GM23338 (cell line): ENCODE measurements at regions not wholly inside any gene's neighbourhood (a gene's known extent, or its start where the extent isn't known, plus 50 kb on each side); places are given as distances from the start of the nearest gene placed in this dataset.

Experiments
- ATAC-seq: fragments of 200-7000 bp; cut with Tn5 transposase; 3 replicates; pipeline ENCODE4 v1.9.1; 2020
- DNase-seq: peaks from one replicate; pipeline ENCODE4 v3.0.0-alpha.2; 2015; ENCODE audit warnings: low spot score
- H2AFZ ChIP-seq: fragments of 200-600 bp; sonication (generic); 2 replicates; pipeline ENCODE4 v1.8.0; 2016; ENCODE audit warnings: antibody characterized with exemption, mild to moderate bottlenecking, moderate library complexity
- H3F3A ChIP-seq: fragments of 200-600 bp; sonication (generic); replicated peaks from 2 replicates; pipeline ENCODE4 v1.8.0; 2017; ENCODE audit warnings: antibody characterized with exemption, mixed run types, low read depth
- H3K27ac ChIP-seq: fragments of 200-600 bp; sonication (generic); 2 replicates; pipeline ENCODE4 v1.6.1; 2016; ENCODE audit warnings: low read depth
- H3K27me3 ChIP-seq: fragments of 200-600 bp; sonication (generic); 2 replicates; pipeline ENCODE4 v1.8.0; 2016; ENCODE audit warnings: mild to moderate bottlenecking, mixed run types, moderate library complexity; ENCODE audit not compliant: insufficient read depth
- H3K36me3 ChIP-seq: fragments of 200-600 bp; sonication (generic); 2 replicates; pipeline ENCODE4 v1.8.0; 2016; ENCODE audit warnings: mild to moderate bottlenecking; ENCODE audit not compliant: insufficient read depth
- H3K4me1 ChIP-seq: fragments of 200-600 bp; sonication (generic); 2 replicates; pipeline ENCODE4 v1.8.0; 2016; ENCODE audit warnings: mild to moderate bottlenecking, moderate library complexity; ENCODE audit not compliant: insufficient read depth
- H3K4me2 ChIP-seq: fragments of 200-600 bp; sonication (generic); 2 replicates; pipeline ENCODE4 v1.7.1; 2017; ENCODE audit warnings: mixed run types
- H3K4me3 ChIP-seq: fragments of 200-600 bp; sonication (generic); 2 replicates; pipeline ENCODE4 v1.6.1; 2016; ENCODE audit warnings: mixed run types
- H3K79me2 ChIP-seq: fragments of 200-600 bp; sonication (generic); replicated peaks from 2 replicates; pipeline ENCODE4 v1.8.0; 2017; ENCODE audit warnings: mild to moderate bottlenecking; ENCODE audit not compliant: insufficient read depth
- H3K9me2 ChIP-seq: fragments of 200-600 bp; sonication (generic); 2 replicates; pipeline ENCODE4 v1.8.0; 2017; ENCODE audit not compliant: insufficient read depth
- H4K20me1 ChIP-seq: fragments of 200-600 bp; sonication (generic); replicated peaks from 2 replicates; pipeline ENCODE4 v1.8.0; 2017; ENCODE audit warnings: mild to moderate bottlenecking; ENCODE audit not compliant: insufficient read depth
- H3K27ac Mint-ChIP-seq: 2 replicates; pipeline ENCODE4 v1.8.0; 2020; ENCODE audit warnings: inconsistent platforms, mild to moderate bottlenecking, moderate library complexity, mixed read lengths
- H3K27me3 Mint-ChIP-seq: 3 replicates; pipeline ENCODE4 v1.8.0; 2022; ENCODE audit warnings: low read depth, mild to moderate bottlenecking, moderate library complexity, mixed read lengths, inconsistent platforms; ENCODE audit not compliant: insufficient read depth, poor library complexity
- H3K36me3 Mint-ChIP-seq: 3 replicates; pipeline ENCODE4 v1.8.0; 2021; ENCODE audit warnings: low read depth, mild to moderate bottlenecking, inconsistent platforms, moderate library complexity, mixed read lengths
- H3K4me1 Mint-ChIP-seq: 3 replicates; pipeline ENCODE4 v1.8.0; 2020; ENCODE audit warnings: mild to moderate bottlenecking, inconsistent platforms, mixed read lengths
- H3K4me3 Mint-ChIP-seq: 3 replicates; pipeline ENCODE4 v1.8.0; 2021; ENCODE audit warnings: moderate library complexity, mild to moderate bottlenecking, inconsistent platforms, mixed read lengths
- H3K9me3 Mint-ChIP-seq: 3 replicates; pipeline ENCODE4 v1.8.0; 2020; ENCODE audit warnings: moderate library complexity, mild to moderate bottlenecking, inconsistent platforms, mixed read lengths
- CREB1 ChIP-seq: fragments of 250-450 bp; sonication (Bioruptor Pico); IDR thresholded peaks from 2 replicates; pipeline ENCODE4 v1.5.0; 2020; ENCODE audit warnings: low read depth, mild to moderate bottlenecking, moderate library complexity
- EZH2 ChIP-seq: fragments of 200-600 bp; sonication (generic); IDR thresholded peaks from one replicate; pipeline ENCODE4 v1.8.0; 2017; ENCODE audit warnings: antibody characterized with exemption, mild to moderate bottlenecking, low read depth; ENCODE audit not compliant: unreplicated experiment
- EZH2phosphoT487 ChIP-seq: fragments of 200-600 bp; sonication (generic); IDR thresholded peaks from one replicate; pipeline ENCODE4 v1.8.1; 2018; ENCODE audit warnings: antibody characterized with exemption; ENCODE audit not compliant: unreplicated experiment
- NANOG ChIP-seq: IDR thresholded peaks from 2 replicates; pipeline ENCODE4 v1.6.1; 2016; ENCODE audit warnings: antibody characterized with exemption, borderline replicate concordance
- POLR2AphosphoS5 ChIP-seq: IDR thresholded peaks from 2 replicates; pipeline ENCODE4 v1.6.1; 2016; ENCODE audit warnings: antibody characterized with exemption, low read depth
- STAT1 ChIP-seq: IDR thresholded peaks from one replicate; pipeline ENCODE4 v1.6.1; 2016; ENCODE audit warnings: antibody characterized with exemption; ENCODE audit not compliant: unreplicated experiment
- ZNF331 ChIP-seq: fragments of 250-450 bp; sonication (Bioruptor Pico); IDR thresholded peaks from 2 replicates; pipeline ENCODE4 v1.5.0; 2020; ENCODE audit warnings: low read depth, mild to moderate bottlenecking, moderate library complexity
- TF ChIP-seq, protein P1 (sequence below): IDR thresholded peaks from 2 replicates; pipeline ENCODE4 v1.6.1; 2016; ENCODE audit warnings: antibody characterized with exemption
- TF ChIP-seq, protein P2 (sequence below), 2 experiments: fragments of 200-600 bp in 1 of 2; sonication (generic) in 1 of 2; conservative IDR thresholded peaks; 2 replicates each; pipeline versions ENCODE4 v1.5.1 to v1.6.1; 2016 to 2017; ENCODE audit warnings: antibody characterized with exemption in 2 of 2, low read depth in 2 of 2, mild to moderate bottlenecking in 2 of 2, moderate library complexity in 1 of 2
- TF ChIP-seq, protein P3 (sequence below): fragments of 250-450 bp; sonication (Bioruptor Pico); IDR thresholded peaks from 2 replicates; pipeline ENCODE4 v1.5.0; 2020; ENCODE audit warnings: mild to moderate bottlenecking, moderate library complexity
- TF ChIP-seq, protein P4 (sequence below): IDR thresholded peaks from one replicate; pipeline ENCODE4 v1.6.1; 2018; ENCODE audit warnings: antibody characterized with exemption; ENCODE audit not compliant: unreplicated experiment

DNA sequence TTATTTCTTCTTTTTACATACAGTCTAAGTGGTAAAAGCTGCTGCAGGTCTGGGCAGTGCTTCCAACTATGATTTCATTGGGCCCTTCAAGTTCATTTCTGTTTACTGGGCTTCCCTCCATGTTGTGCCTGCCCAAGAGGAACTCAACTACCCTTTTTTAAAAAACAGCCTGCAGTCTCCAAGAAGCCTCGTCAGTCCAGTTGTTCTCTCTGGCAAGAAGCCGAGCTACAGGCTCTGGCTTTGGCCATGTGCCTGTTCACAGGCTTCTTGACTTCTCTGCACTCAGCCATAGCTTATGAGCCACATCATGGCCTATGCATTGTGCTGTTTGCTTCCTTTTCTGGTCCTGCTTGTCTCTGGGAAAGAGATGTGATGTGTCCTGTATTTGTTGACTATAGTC, 119.7 kb upstream of the PJA2 start (continued):
- TF ChIP-seq NANOG = no peak
- TF ChIP-seq, protein P1, sequence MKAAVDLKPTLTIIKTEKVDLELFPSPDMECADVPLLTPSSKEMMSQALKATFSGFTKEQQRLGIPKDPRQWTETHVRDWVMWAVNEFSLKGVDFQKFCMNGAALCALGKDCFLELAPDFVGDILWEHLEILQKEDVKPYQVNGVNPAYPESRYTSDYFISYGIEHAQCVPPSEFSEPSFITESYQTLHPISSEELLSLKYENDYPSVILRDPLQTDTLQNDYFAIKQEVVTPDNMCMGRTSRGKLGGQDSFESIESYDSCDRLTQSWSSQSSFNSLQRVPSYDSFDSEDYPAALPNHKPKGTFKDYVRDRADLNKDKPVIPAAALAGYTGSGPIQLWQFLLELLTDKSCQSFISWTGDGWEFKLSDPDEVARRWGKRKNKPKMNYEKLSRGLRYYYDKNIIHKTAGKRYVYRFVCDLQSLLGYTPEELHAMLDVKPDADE = no peak
- no peak for TF ChIP-seq CREB1 (CRISPR knock-in tag)
- TF ChIP-seq EZH2 = no peak
- TF ChIP-seq POLR2AphosphoS5 = no peak
- no peak for TF ChIP-seq EZH2phosphoT487
- no peak for TF ChIP-seq STAT1

DNA sequence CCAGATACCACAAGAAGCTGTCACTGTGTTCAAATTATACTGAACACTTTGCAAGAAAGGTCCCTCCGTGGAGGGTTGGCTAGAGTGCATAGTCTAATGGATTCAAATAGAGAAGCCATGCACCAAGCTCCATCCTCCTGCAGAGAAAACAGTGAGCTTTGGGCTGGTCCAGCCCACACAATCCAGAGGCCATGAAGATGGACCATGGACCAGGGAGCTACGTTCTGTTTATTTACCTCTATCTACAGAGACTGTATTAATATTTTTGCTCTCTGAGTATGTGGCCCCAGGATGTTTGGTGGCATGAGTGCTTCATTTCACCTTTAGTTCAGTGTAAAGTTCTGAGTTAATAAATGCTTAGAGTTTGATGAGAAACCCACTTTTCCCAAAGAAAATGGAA, 114.8 kb upstream of the PJA2 start:
- H3K4me1 Mint-ChIP-seq = no peaks in the 10 kb centered on the region
- Histone ChIP-seq H3K27me3 (no peaks in the 10 kb centered on the region), H3K36me3 (no peaks in the 10 kb centered on the region), H2AFZ (no peak overlapping the region), H3K4me3 (no peak overlapping the region), H3K79me2 (no peaks in the 10 kb centered on the region), H3K4me1 (no peaks in the 10 kb centered on the region), H3F3A (no peaks in the 10 kb centered on the region), H4K20me1 (no peaks in the 10 kb centered on the region), H3K27ac (no peak overlapping the region), H3K9me2 (no peaks in the 10 kb centered on the region), H3K4me2 (no peak overlapping the region)
- no peaks in the 10 kb centered on the region for H3K36me3 Mint-ChIP-seq
- no peak overlapping the region for H3K27ac Mint-ChIP-seq
- TF ChIP-seq, protein P2, sequence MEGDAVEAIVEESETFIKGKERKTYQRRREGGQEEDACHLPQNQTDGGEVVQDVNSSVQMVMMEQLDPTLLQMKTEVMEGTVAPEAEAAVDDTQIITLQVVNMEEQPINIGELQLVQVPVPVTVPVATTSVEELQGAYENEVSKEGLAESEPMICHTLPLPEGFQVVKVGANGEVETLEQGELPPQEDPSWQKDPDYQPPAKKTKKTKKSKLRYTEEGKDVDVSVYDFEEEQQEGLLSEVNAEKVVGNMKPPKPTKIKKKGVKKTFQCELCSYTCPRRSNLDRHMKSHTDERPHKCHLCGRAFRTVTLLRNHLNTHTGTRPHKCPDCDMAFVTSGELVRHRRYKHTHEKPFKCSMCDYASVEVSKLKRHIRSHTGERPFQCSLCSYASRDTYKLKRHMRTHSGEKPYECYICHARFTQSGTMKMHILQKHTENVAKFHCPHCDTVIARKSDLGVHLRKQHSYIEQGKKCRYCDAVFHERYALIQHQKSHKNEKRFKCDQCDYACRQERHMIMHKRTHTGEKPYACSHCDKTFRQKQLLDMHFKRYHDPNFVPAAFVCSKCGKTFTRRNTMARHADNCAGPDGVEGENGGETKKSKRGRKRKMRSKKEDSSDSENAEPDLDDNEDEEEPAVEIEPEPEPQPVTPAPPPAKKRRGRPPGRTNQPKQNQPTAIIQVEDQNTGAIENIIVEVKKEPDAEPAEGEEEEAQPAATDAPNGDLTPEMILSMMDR (conservative IDR thresholded peaks at IDR 0.05; ENCODE audit: low read depth in 2 of 2) = no peak
- TF ChIP-seq ZNF331 (CRISPR knock-in tag) = no peak
- TF ChIP-seq, protein P3, sequence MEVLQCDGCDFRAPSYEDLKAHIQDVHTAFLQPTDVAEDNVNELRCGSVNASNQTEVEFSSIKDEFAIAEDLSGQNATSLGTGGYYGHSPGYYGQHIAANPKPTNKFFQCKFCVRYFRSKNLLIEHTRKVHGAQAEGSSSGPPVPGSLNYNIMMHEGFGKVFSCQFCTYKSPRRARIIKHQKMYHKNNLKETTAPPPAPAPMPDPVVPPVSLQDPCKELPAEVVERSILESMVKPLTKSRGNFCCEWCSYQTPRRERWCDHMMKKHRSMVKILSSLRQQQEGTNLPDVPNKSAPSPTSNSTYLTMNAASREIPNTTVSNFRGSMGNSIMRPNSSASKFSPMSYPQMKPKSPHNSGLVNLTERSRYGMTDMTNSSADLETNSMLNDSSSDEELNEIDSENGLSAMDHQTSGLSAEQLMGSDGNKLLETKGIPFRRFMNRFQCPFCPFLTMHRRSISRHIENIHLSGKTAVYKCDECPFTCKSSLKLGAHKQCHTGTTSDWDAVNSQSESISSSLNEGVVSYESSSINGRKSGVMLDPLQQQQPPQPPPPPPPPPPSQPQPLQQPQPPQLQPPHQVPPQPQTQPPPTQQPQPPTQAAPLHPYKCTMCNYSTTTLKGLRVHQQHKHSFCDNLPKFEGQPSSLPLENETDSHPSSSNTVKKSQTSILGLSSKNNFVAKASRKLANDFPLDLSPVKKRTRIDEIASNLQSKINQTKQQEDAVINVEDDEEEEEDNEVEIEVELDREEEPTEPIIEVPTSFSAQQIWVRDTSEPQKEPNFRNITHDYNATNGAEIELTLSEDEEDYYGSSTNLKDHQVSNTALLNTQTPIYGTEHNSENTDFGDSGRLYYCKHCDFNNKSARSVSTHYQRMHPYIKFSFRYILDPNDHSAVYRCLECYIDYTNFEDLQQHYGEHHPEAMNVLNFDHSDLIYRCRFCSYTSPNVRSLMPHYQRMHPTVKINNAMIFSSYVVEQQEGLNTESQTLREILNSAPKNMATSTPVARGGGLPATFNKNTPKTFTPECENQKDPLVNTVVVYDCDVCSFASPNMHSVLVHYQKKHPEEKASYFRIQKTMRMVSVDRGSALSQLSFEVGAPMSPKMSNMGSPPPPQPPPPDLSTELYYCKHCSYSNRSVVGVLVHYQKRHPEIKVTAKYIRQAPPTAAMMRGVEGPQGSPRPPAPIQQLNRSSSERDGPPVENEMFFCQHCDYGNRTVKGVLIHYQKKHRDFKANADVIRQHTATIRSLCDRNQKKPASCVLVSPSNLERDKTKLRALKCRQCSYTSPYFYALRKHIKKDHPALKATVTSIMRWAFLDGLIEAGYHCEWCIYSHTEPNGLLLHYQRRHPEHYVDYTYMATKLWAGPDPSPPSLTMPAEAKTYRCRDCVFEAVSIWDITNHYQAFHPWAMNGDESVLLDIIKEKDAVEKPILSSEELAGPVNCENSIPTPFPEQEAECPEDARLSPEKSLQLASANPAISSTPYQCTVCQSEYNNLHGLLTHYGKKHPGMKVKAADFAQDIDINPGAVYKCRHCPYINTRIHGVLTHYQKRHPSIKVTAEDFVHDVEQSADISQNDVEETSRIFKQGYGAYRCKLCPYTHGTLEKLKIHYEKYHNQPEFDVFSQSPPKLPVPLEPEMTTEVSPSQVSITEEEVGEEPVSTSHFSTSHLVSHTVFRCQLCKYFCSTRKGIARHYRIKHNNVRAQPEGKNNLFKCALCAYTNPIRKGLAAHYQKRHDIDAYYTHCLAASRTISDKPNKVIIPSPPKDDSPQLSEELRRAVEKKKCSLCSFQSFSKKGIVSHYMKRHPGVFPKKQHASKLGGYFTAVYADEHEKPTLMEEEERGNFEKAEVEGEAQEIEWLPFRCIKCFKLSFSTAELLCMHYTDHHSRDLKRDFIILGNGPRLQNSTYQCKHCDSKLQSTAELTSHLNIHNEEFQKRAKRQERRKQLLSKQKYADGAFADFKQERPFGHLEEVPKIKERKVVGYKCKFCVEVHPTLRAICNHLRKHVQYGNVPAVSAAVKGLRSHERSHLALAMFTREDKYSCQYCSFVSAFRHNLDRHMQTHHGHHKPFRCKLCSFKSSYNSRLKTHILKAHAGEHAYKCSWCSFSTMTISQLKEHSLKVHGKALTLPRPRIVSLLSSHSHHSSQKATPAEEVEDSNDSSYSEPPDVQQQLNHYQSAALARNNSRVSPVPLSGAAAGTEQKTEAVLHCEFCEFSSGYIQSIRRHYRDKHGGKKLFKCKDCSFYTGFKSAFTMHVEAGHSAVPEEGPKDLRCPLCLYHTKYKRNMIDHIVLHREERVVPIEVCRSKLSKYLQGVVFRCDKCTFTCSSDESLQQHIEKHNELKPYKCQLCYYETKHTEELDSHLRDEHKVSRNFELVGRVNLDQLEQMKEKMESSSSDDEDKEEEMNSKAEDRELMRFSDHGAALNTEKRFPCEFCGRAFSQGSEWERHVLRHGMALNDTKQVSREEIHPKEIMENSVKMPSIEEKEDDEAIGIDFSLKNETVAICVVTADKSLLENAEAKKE (CRISPR knock-in tag) = no peak
- TF ChIP-seq, protein P4, sequence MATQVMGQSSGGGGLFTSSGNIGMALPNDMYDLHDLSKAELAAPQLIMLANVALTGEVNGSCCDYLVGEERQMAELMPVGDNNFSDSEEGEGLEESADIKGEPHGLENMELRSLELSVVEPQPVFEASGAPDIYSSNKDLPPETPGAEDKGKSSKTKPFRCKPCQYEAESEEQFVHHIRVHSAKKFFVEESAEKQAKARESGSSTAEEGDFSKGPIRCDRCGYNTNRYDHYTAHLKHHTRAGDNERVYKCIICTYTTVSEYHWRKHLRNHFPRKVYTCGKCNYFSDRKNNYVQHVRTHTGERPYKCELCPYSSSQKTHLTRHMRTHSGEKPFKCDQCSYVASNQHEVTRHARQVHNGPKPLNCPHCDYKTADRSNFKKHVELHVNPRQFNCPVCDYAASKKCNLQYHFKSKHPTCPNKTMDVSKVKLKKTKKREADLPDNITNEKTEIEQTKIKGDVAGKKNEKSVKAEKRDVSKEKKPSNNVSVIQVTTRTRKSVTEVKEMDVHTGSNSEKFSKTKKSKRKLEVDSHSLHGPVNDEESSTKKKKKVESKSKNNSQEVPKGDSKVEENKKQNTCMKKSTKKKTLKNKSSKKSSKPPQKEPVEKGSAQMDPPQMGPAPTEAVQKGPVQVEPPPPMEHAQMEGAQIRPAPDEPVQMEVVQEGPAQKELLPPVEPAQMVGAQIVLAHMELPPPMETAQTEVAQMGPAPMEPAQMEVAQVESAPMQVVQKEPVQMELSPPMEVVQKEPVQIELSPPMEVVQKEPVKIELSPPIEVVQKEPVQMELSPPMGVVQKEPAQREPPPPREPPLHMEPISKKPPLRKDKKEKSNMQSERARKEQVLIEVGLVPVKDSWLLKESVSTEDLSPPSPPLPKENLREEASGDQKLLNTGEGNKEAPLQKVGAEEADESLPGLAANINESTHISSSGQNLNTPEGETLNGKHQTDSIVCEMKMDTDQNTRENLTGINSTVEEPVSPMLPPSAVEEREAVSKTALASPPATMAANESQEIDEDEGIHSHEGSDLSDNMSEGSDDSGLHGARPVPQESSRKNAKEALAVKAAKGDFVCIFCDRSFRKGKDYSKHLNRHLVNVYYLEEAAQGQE = no peak
- DNase-seq = no peak
- ATAC-seq = no peak
- H3K27me3 Mint-ChIP-seq = no peaks in the 10 kb centered on the region
- no peak overlapping the region for H3K4me3 Mint-ChIP-seq
- H3K9me3 Mint-ChIP-seq = no peaks in the 10 kb centered on the region; the same call in 2 of the 3 replicates
